ENCODE measurements at regions not wholly inside any gene's neighbourhood (a gene's known extent, or its start where the extent isn't known, plus 50 kb on each side); places are given as distances from the start of the nearest gene placed in this dataset.

DNA sequence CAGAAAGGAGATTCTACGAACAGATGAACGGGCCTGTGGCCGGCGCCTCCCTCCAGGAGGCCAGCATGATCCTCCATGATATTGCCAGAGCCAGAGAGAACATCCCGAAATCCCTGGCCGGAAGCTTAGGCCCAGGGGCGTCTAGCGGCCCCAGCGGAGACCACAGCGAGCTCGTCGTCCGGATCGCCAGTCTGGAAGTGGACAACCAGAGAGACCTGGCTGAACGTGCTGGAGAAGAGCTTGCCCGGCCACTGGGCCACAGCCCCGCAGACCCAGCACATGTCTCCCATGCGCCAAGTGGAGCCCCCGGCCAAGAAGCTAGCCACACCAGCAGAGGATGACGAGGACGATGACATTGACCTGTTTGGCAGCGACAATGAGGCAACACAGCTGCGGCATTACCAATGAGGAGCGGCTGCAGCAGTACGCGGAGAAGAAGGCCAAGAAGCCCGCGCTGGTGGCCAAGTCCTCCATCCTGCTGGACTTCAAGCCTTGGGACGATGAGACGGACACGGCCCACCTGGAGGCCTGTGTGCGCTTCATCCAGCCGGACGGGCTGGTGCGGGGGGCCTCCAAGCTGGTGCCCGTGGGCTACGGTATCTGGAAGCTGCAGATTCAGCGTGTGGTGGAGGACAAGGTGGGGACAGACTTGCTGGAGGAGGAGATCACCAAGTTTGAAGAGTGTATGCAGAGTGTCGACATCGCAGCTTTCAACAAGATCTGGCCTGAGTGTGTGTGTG is 78.8 kb upstream of the FRY start:
- no peak for TF ChIP-seq CTCF (IDR thresholded peaks at IDR 0.05)
- TF ChIP-seq POLR2A (IDR thresholded peaks at IDR 0.05) = no peak

All from lower leg skin (tissue), 3 donors.